ENCODE measurements at regions not wholly inside any gene's neighbourhood (a gene's known extent, or its start where the extent isn't known, plus 50 kb on each side); places are given as distances from the start of the nearest gene placed in this dataset.

DNA sequence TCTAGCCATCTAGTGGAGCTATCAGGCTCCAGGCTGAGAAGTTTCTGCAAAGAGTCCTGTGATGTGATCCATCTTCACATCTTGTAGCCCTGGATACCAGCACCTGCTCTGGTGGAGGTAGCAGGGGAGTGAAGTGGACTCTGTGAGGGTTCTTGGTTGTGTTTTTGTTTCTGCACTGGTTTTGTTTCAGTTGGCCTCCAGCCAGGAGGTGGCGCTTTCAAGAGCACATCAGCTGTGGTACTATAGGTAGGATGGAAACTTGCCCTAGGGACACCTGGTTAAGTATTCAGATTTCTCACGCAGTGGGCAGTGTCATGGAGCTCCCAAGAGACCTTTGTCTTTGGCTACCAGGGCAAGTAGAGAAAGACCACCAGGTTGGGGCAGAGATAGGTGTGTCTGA lies 257.5 kb upstream of the SLC7A11 start:
- TF ChIP-seq, protein P1, sequence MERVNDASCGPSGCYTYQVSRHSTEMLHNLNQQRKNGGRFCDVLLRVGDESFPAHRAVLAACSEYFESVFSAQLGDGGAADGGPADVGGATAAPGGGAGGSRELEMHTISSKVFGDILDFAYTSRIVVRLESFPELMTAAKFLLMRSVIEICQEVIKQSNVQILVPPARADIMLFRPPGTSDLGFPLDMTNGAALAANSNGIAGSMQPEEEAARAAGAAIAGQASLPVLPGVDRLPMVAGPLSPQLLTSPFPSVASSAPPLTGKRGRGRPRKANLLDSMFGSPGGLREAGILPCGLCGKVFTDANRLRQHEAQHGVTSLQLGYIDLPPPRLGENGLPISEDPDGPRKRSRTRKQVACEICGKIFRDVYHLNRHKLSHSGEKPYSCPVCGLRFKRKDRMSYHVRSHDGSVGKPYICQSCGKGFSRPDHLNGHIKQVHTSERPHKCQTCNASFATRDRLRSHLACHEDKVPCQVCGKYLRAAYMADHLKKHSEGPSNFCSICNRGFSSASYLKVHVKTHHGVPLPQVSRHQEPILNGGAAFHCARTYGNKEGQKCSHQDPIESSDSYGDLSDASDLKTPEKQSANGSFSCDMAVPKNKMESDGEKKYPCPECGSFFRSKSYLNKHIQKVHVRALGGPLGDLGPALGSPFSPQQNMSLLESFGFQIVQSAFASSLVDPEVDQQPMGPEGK (CRISPR knock-in tag; IDR thresholded peaks at IDR 0.05; ENCODE audit: borderline replicate concordance), result no peak
- TF ChIP-seq ESRRG (CRISPR knock-in tag; IDR thresholded peaks at IDR 0.05) (no peak), ISL1 (CRISPR knock-in tag; IDR thresholded peaks at IDR 0.05) (no peak), ZFP30 (CRISPR knock-in tag; IDR thresholded peaks at IDR 0.05) (no peak), BACH2 (CRISPR knock-in tag; IDR thresholded peaks at IDR 0.05; ENCODE audit: borderline replicate concordance) (no peak), TOX (CRISPR knock-in tag; IDR thresholded peaks at IDR 0.05; ENCODE audit: borderline replicate concordance) (no peak), CSDC2 (CRISPR knock-in tag; IDR thresholded peaks at IDR 0.05) (no peak), ZFP3 (CRISPR knock-in tag; IDR thresholded peaks at IDR 0.05) (no peak), OSR1 (CRISPR knock-in tag; IDR thresholded peaks at IDR 0.05) (no peak)
- TF ChIP-seq, protein P2, sequence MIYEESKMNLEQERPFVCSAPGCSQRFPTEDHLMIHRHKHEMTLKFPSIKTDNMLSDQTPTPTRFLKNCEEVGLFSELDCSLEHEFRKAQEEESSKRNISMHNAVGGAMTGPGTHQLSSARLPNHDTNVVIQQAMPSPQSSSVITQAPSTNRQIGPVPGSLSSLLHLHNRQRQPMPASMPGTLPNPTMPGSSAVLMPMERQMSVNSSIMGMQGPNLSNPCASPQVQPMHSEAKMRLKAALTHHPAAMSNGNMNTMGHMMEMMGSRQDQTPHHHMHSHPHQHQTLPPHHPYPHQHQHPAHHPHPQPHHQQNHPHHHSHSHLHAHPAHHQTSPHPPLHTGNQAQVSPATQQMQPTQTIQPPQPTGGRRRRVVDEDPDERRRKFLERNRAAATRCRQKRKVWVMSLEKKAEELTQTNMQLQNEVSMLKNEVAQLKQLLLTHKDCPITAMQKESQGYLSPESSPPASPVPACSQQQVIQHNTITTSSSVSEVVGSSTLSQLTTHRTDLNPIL (CRISPR knock-in tag; IDR thresholded peaks at IDR 0.05; ENCODE audit: low read depth), result no peak

Measured in SK-N-SH treated with all-trans-retinoic acid at 6 μM for 48 hours (cell line).